HG03097 (cell line): ENCODE measurements at regions not wholly inside any gene's neighbourhood (a gene's known extent, or its start where the extent isn't known, plus 50 kb on each side); places are given as distances from the start of the nearest gene placed in this dataset.

Source experiments
- ATAC-seq: cut with Tn5 transposase; IDR thresholded peaks from one replicate; pipeline ENCODE4 v1.9.1; 2021; ENCODE audit not compliant: unreplicated experiment, low FRiP score

GRCh38 chr1:193841857-193842256, 655.4 kb upstream of the B3GALT2 start:
- no peak for ATAC-seq

GRCh38 chr1:193831465-193831864, 645.1 kb upstream of the B3GALT2 start:
- no peak for ATAC-seq

GRCh38 chr1:193827516-193827915, 641.1 kb upstream of the B3GALT2 start:
- ATAC-seq = no peak

GRCh38 chr1:193819376-193819775, 633.0 kb upstream of the B3GALT2 start:
- no peak for ATAC-seq

GRCh38 chr1:193807208-193807607, 620.8 kb upstream of the B3GALT2 start:
- ATAC-seq = no peak

- ATAC-seq = peak; percentile 81
Measured at GRCh38 chr1:193806079-193807048, 620.0 kb upstream of the B3GALT2 start.

GRCh38 chr1:193799948-193800690, 613.7 kb upstream of the B3GALT2 start:
- ATAC-seq = no peak

GRCh38 chr1:193799371-193799770, 613.0 kb upstream of the B3GALT2 start:
- ATAC-seq = no peak

- no peak for ATAC-seq
Measured at GRCh38 chr1:193794239-193794638, 607.8 kb upstream of the B3GALT2 start.

- no peak for ATAC-seq
Measured at GRCh38 chr1:193791746-193792145, 605.3 kb upstream of the B3GALT2 start.

GRCh38 chr1:193787061-193787460, 600.6 kb upstream of the B3GALT2 start:
- no peak for ATAC-seq

GRCh38 chr1:193785850-193786420, 599.5 kb upstream of the B3GALT2 start:
- ATAC-seq = no peak

- no peak for ATAC-seq
Measured at GRCh38 chr1:193774536-193775323, 588.3 kb upstream of the B3GALT2 start.

- ATAC-seq = no peak
Measured at GRCh38 chr1:193771596-193771995, 585.2 kb upstream of the B3GALT2 start.

- ATAC-seq = no peak
Measured at GRCh38 chr1:193769651-193770050, 583.2 kb upstream of the B3GALT2 start.

GRCh38 chr1:193767886-193768285, 581.5 kb upstream of the B3GALT2 start:
- ATAC-seq = no peak

GRCh38 chr1:193766329-193766728, 579.9 kb upstream of the B3GALT2 start:
- ATAC-seq = no peak

- ATAC-seq = no peak
Measured at GRCh38 chr1:193763266-193763665, 576.9 kb upstream of the B3GALT2 start.

- ATAC-seq = no peak
Measured at GRCh38 chr1:193762236-193762635, 575.8 kb upstream of the B3GALT2 start.

GRCh38 chr1:193755441-193755840, 569.0 kb upstream of the B3GALT2 start:
- ATAC-seq = no peak
